ENCODE measurements at regions not wholly inside any gene's neighbourhood (a gene's known extent, or its start where the extent isn't known, plus 50 kb on each side); places are given as distances from the start of the nearest gene placed in this dataset.
"Not testable (repeated sequence)": the region's sequence is repeated elsewhere in the genome, so short reads cannot be mapped to it uniquely, and the experiment has no call there.

DNA sequence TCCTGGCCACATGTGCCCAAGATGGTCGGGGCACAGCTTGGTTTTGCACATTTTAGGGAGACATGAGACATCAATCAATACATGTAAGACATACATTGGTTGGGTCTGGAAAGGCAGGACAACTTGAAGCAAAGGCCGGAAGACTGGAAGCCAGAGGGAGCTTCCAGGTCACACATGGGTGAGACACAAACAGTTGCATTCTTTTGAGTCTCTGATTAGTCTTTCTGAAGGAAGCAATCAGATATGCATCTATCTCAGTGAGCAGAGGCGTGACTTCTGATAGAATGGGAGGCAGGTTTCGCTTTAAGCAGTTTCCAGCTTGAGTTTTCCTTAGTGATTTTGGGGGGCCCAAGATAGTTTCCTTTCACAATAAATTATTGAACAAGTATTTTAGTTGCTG, 172.5 kb downstream of the RASEF start:
- no peak for DNase-seq (ENCODE audit: low spot score)
- no peak for FAIRE-seq

- FAIRE-seq, result no peak
- no peak for DNase-seq (ENCODE audit: low spot score)
Measured at GRCh38 chr9:82890865-82891264, 172.1 kb downstream of the RASEF start.

DNA sequence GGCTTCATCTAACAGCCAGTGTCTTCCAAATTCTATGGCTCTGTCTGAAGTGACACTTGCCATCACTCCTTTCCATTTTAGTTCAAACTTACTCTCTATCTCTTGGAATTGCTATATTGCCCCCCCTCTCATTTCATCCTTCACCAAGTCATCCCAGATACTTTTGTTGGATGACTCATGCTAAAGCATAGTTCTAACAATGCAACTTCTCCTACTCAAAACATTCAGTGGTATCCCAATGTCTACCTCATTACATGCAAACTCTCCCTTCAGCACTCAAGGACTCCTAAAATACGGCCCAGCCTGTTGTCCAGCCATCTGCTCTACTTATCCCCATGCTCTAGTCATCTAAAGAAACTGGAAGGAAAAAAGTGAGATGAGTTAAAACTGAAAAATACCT, 171.6 kb downstream of the RASEF start:
- DNase-seq (ENCODE audit: low spot score), result peak; percentile 11
- no peak for FAIRE-seq

GRCh38 chr9:82893549-82893948, 169.4 kb downstream of the RASEF start:
- DNase-seq (ENCODE audit: low spot score) (no peak), FAIRE-seq (no peak)

DNA sequence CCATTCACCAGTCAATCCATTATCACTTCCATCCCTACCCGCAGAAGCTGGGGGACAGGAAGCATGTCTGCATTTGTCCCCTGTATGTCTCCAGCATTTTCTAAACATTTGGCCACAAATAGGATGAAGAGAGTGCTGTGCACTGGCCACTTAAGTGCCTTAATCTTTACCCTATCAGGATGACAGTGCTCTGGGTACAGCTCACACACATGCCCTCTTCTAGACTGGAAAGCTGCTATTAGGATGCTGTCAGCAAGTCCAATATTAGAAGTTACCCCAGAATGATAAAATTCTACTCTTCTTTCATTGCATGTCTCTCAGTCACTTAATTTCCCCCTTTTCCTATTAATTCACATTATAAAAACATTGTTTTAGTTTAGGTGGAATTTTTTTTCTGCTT, 168.4 kb downstream of the RASEF start:
- FAIRE-seq, result no peak
- no peak for DNase-seq (ENCODE audit: low spot score)

DNA sequence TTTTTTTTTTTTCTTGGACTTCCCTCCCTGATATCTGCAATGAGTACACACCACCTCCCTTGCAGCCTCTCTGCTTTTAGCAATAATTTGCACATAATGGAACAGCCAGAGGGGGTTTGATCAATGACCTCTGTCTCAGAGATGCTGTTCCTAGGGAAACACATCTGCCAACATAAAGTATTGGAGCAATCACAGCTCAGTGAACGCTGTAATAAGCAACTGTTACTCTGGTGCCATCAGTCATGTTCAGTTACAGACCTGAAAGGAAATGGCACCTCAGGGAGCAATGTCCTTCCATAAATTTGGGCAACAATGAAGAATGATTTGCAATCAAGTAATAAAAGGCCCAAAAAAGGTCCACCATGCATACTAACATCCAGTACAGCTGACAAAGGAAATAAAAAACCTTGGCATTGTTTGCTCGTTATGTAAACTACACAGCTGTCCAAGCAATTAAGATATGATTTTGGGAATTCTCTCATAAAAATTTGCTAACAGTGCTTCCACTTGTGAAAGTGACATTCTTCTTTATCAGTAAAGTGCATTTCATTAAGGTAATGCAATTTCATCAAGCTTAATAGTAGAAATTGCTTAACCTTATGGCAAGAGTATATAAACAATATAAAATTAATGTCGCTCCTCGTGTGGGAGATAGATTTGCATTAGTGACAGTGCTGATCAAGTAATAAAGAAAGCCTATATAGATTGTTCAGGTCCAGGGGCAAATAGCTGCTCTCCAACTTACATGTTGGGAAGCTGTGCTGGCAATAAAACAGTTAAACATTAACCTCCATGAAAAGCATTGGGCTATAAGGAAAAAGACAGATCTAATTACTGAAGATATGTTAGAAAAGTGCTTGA, 167.8 kb downstream of the RASEF start:
- DNase-seq (ENCODE audit: low spot score) (no peak), FAIRE-seq (no peak)

- no peak for DNase-seq (ENCODE audit: low spot score)
- FAIRE-seq, result no peak
Measured at GRCh38 chr9:82895822-82896110, 167.2 kb downstream of the RASEF start.

DNA sequence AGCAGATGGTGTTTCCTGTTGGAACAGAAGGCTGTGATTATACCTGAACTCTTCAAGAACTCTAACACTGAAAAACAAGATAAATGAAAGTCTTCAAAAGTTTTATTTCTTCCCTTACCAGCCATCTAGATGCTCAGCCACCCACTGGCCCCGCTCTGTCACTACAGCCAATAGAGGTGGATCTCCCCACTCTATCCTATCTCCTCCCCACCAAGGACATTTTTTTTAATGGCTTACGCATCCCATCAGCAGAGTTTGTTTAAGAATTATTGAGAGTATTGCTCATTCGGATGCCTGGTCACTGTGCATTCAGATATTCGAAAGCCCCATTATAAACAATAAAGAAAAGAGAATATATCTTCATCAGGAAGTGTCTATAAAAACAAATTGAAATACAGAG, 159.4 kb downstream of the RASEF start:
- DNase-seq (ENCODE audit: low spot score) (no peak), FAIRE-seq (no peak)

DNA sequence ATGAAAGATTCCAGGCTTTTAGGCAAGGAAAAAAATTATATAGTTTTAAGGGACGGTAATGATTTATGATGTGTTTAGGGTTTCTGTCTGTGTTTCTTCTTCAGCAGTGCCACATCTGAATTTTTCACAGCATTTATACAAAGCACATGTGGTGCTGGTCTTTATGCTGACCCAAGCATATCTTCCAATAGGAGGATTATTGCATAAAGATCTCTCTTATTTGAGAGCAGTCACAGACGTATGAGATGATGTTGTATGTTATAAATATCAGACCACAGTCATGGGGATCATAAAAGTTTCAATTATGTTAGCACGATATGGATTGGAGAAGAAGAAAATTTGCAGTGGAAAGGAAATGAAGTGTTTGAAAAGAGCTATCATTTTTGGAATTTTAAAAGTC, 150.9 kb downstream of the RASEF start:
- DNase-seq (ENCODE audit: low spot score), result no peak
- no peak for FAIRE-seq

DNA sequence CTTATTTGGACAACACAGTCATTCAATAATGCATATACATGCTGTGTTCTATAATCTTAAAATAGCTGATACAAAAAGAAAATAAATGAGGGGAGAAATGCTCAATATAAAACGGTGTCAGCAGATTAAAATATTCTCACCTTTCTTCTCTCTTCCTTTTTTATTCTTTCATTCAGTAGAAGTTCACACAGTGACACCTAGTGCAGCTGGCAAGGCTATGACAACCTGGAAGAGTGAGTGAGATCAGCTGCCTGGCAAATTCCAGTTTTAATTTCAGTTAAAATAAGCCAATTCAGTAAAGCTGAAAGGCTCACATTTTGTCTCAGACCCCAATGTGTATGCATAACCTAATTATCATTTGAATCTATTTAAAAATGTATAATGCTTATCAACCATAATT, 150.3 kb downstream of the RASEF start:
- FAIRE-seq (no peak), DNase-seq (ENCODE audit: low spot score) (peak; percentile 15)

- FAIRE-seq; DNase-seq (ENCODE audit: low spot score): not testable (repeated sequence)
Measured at GRCh38 chr9:82916238-82916637, 146.7 kb downstream of the RASEF start.

DNA sequence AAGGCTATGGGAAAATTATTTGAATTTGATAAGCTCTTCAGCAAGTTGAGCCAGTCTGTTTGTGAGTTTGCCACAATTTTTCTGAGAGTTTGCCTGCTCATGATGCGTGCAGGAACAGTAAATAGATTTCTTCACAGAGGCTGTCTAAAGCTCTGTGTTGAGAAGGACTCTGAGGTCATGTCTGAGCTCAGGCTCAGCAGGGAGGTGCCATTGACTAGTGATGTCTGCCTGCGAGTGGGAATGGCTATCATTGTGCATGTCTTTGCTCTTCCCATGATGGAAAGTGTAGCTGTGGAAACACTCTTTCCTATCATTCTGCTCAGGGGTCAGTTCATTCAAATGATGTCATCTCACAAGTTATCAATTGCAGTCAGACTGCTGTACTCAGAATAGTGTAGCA, 142.8 kb downstream of the RASEF start:
- no peak for DNase-seq (ENCODE audit: low spot score)

DNA sequence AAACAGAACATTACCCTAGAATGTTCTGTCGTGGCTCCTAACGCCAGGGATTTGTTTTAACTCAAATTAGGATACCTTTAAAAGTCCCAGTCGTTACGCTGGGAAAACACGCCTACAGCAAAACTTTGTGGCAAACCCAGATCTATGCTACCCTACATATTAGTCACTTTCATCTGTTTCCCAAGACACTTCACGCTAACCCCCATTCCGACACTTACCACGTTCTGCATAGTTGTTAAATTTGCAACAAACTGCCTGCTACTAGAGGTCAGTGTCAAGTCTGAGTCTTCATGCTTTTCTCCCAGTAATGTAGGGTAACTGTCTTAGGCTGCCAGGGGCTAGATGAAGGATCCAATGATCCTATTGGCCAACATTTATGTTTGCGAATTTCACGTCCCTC, 140.3 kb downstream of the RASEF start:
- FAIRE-seq (no peak), DNase-seq (ENCODE audit: low spot score) (no peak)

More for the DNA sequence above, 142.8 kb downstream of the RASEF start:
- FAIRE-seq, result peak; percentile 20

DNA sequence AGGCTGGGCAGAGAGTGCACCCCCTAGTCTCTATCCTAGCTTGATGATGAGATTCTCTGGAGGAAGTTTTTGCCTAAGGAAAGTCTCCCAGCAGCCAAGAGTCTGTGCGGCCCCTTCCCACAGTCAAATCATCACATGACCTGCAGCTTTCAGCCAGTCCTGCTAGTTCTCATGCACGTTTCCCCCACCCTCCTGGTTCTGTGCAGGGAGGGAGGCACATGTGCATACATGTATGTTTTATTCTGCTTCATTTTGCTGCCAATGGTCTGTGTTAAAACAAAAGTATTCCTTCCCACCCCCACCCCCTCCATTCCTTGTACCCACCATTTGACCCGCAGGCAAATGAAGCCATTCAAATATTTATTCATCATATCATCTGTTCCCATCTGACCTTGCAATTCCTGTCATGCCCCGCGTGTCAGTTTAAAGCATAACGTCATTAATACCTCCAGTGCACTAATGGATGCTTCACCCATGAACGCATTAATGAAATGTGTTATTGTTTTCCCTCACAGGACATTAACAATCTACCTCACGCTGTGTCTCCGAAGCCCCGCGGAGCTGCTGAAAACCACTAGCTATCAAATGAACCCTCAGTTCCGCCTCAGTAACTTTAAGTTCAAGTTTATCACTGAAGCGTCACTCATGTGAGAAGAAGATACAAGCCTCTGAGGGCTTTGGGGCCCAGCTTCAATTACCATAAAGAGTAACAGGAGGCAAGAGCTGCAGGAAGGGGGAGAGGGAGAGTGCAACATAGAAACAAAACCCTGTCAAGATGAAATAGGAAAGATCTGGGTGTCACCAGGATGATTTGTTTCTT, 139.6 kb downstream of the RASEF start:
- DNase-seq (ENCODE audit: low spot score), result no peak
- FAIRE-seq, result no peak

DNA sequence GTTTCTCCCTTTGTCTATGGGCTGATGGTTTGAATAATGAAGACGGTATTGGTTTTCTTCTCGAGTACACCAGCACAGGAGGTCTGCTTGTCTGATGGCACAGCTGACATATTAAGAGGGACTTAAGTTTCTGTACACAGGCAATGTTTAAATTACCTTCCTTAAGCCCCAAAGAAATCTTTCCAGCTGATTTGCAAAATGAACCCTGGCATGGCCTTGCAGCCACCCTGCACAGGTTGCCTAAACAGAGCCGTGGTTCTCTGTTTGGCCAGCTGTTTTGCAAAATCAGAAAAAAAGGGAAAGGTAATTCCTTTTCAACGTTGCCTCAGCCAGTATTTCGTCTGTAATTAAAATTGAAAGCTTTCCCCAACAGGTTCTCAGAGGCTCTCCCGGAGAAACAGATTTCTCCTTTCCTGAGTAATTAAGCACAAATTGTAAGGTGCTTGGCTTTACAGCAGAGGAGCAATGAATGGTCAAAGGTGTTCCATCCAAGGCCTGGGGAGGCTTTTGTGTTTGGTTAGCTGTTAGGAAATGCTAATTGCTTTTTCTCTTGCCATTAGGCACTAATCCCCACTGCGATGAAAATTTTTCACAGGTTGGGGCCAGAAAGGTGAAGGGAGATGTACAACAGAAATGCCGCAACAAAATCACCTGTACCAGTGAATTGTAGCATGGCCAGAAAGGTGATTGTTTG, 138.9 kb downstream of the RASEF start:
- FAIRE-seq, result no peak

More for the DNA sequence above, 138.9 kb downstream of the RASEF start:
- no peak for DNase-seq (ENCODE audit: low spot score)

Data from urothelium cell line (cell line).